Heart left ventricle (tissue), 16 donors: ENCODE measurements at regions not wholly inside any gene's neighbourhood (a gene's known extent, or its start where the extent isn't known, plus 50 kb on each side); places are given as distances from the start of the nearest gene placed in this dataset.

Experiments
- ATAC-seq, 4 donors: fragments of 200-7000 bp; cut with Tn5 transposase; one replicate each; pipeline ENCODE4 v1.9.1; 2020 to 2022; ENCODE audit warnings: moderate library complexity in 4 of 4, mild to moderate bottlenecking in 3 of 4, moderate number of reproducible peaks in 1 of 4
- DNase-seq, 5 donors: peaks; one replicate each; pipeline ENCODE4 v3.0.0-alpha.2; 2020
- H3K27ac ChIP-seq, 12 donors: fragments of 200-600 bp; sonication (generic) in 4 of 12; one replicate each; pipeline versions ENCODE4 v1.5.0 to v1.8.0; 2016 to 2022; ENCODE audit warnings: mild to moderate bottlenecking in 2 of 12
- H3K27me3 ChIP-seq, 9 donors: fragments of 200-600 bp; sonication (generic) in 2 of 9; one replicate each; pipeline versions ENCODE4 v1.5.1 to v1.8.0; 2016 to 2022; ENCODE audit warnings: mild to moderate bottlenecking in 3 of 9
- H3K36me3 ChIP-seq, 9 donors: fragments of 200-600 bp; sonication (generic) in 2 of 9; one replicate each; pipeline versions ENCODE4 v1.5.0 to v1.8.0; 2018 to 2022; ENCODE audit warnings: mild to moderate bottlenecking in 2 of 9
- H3K4me1 ChIP-seq, 12 donors: fragments of 200-600 bp; sonication (generic) in 4 of 12; one replicate each; pipeline versions ENCODE4 v1.5.0 to v1.8.0; 2016 to 2022; ENCODE audit warnings: mild to moderate bottlenecking in 3 of 12
- H3K4me3 ChIP-seq, 12 donors: fragments of 200-600 bp; sonication (generic) in 4 of 12; one replicate each; pipeline versions ENCODE4 v1.5.0 to v1.8.0; 2017 to 2022; ENCODE audit warnings: mild to moderate bottlenecking in 9 of 12, moderate library complexity in 4 of 12
- H3K9me3 ChIP-seq, 12 donors: fragments of 200-600 bp; sonication (generic) in 4 of 12; one replicate each; pipeline versions ENCODE4 v1.5.0 to v1.8.0; 2016 to 2022; ENCODE audit warnings: mild to moderate bottlenecking in 1 of 12
- CTCF ChIP-seq, 12 donors: fragments of 200-600 bp; sonication (generic) in 4 of 12; IDR thresholded peaks; one replicate each; pipeline versions ENCODE4 v1.5.0 to v1.8.0; 2018 to 2022; ENCODE audit warnings: antibody characterized with exemption in 12 of 12, mild to moderate bottlenecking in 5 of 12
- POLR2A ChIP-seq, 2 donors: fragments of 450-650 bp; IDR thresholded peaks; one replicate each; pipeline ENCODE4 v1.6.1; 2017; ENCODE audit warnings: antibody characterized with exemption in 2 of 2, mild to moderate bottlenecking in 2 of 2, moderate library complexity in 2 of 2
- WGBS, 4 donors: extraction: QIAGEN DNeasy Blood & Tissue Kit in 2 of 4; methylation state at CpG; one replicate each; pipeline versions ENCODE4 v1.1.5 to v1.1.7; 2013 to 2018; 5-methylcytosine and 5-hydroxymethylcytosine counted together
- intact Hi-C, 10 donors: fragments of 100-400 bp; cut with DNase I; formaldehyde crosslinking; loops; one replicate each; pipeline versions ENCODE4 v1.11.1 to v1.14.2; 2022
- donor health status: ischemic (EF 13 %, LVEDD 7.1; RV severe dilation, severe dysfunction).
- donor health status: healthy with polysubstance abuse.
- donor health status: DM: no; HTN: yes; CAD: no.
- donor health status: DM: no; HTN: no; CAD: no.
- donor health status: ischemic (EF 25% LVEDD 6.9; RV normal size, moderate dysfunction).
- donor health status: ischemic (EF 25% LVEDD 5.7; RV mildly dilated, moderate dysfunction).
- donor health status: healthy.
- donor health status: DM: yes; HTN: yes; CAD: no.
- donor health status: ischemic (EF 35%, LVEDD 5.7; RV mildly dilated, moderate dysfunction).
- donor health status: nonischemic (EF 11% LVEDD 7.7; RV severe dilation, severe dysfunction).
- donor health status: DM: yes; HTN: yes; CAD: no.
- donor health status: PGD.
- donor health status: ischemic (EF 29% LVEDD 5.4; RV normal size, mild dysfunction).
- donor health status: nonischemic (EF 23%, LVEDD 6.1; RV moderate dilation, normal function).

DNA sequence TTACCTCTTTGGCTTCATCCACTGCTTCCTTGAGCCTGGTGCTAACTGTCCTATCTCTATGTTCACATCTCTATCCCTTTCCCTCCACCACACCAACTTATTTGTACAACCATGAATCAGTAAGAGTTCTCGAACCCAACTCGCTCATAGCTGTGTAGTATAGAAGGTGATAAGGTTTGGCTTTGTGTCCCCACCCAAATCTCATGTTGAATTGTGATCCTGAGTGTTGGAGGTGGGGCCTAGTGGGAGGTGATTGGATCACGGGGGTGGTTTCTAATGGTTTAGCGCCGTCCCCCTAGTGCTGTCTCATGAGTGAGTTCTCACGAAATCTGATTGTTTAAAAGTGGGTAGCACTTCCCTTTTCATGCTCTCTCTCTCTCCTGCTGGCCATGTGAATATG is 235.6 kb upstream of the FMN2 start:
- DNase-seq (no peak), ATAC-seq (no peak)
- intact Hi-C loops, result no loop called here
- Histone ChIP-seq H3K27ac (no peak overlapping the region), H3K27me3 (no peaks in the 10 kb centered on the region), H3K36me3 (no peaks in the 10 kb centered on the region), H3K9me3 (peaks cover 0 to 7% (median 0%) of the 10 kb centered on the region in 12 donors), H3K4me1 (no peaks in the 10 kb centered on the region), H3K4me3 (no peak overlapping the region)
- 76 to 80% (median 78%) methylated on average over 6 of the region's 6 CpGs for WGBS, 4 donors
- TF ChIP-seq CTCF (IDR thresholded peaks at IDR 0.05) (no peak), POLR2A (IDR thresholded peaks at IDR 0.05) (no peak)

- intact Hi-C loops, result no loop called here
- 78 to 84% (median 82%) methylated on average over 1 of the region's 1 CpG for WGBS, 4 donors
These were observed 234.8 kb upstream of the FMN2 start for GRCh38 chr1:239856924-239857323.

DNA sequence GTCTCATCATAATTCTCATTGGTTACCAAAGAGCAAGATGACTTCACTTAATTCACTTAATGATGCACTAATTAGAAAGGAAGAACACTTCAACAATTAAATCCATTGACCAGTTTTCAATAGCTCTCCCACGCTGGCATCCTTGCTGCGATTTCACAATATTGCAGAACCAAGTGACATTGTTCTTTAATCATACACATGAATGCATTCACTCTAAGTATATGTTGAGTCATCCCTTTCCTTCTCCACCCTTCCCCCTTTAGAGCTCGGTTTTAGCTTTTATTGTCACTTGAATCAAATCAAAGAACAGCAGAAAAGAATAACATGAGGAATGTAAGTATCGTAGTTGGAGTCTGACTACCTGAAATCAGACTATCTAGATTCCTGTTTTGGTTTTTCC is 233.6 kb upstream of the FMN2 start:
- Histone ChIP-seq H3K27me3 (no peaks in the 10 kb centered on the region), H3K36me3 (no peaks in the 10 kb centered on the region), H3K9me3 (peaks cover 0 to 7% (median 0%) of the 10 kb centered on the region in 12 donors), H3K4me1 (peaks cover 0 to 11% (median 0%) of the 10 kb centered on the region in 12 donors), H3K27ac (no peak overlapping the region), H3K4me3 (no peak overlapping the region)
- TF ChIP-seq CTCF (IDR thresholded peaks at IDR 0.05), result no peak
- TF ChIP-seq POLR2A (IDR thresholded peaks at IDR 0.05), result no peak
- ATAC-seq (no peak), DNase-seq (no peak)
- WGBS, 4 donors, result 70 to 73% (median 72%) methylated on average over 4 of the region's 4 CpGs
- intact Hi-C loops, result no loop called here

More at GRCh38 chr1:239856924-239857323, 234.8 kb upstream of the FMN2 start:
- Histone ChIP-seq H3K36me3 (no peaks in the 10 kb centered on the region), H3K4me1 (peaks cover 0 to 5% (median 0%) of the 10 kb centered on the region in 12 donors), H3K27ac (no peak overlapping the region), H3K4me3 (no peak overlapping the region), H3K9me3 (peaks cover 0 to 7% (median 0%) of the 10 kb centered on the region in 12 donors), H3K27me3 (no peaks in the 10 kb centered on the region)
- DNase-seq, result no peak
- no peak for ATAC-seq
- no peak for TF ChIP-seq CTCF (IDR thresholded peaks at IDR 0.05)
- TF ChIP-seq POLR2A (IDR thresholded peaks at IDR 0.05), result no peak

- intact Hi-C loops, result no loop called here
- Histone ChIP-seq H3K27me3 (no peaks in the 10 kb centered on the region), H3K36me3 (no peaks in the 10 kb centered on the region), H3K9me3 (peaks cover 0 to 7% (median 0%) of the 10 kb centered on the region in 12 donors), H3K4me1 (peaks cover 0 to 11% (median 0%) of the 10 kb centered on the region in 12 donors), H3K4me3 (no peak overlapping the region), H3K27ac (no peak overlapping the region)
- WGBS, 4 donors, result 86 to 92% (median 90%) methylated on average over 5 of the region's 5 CpGs
- ATAC-seq, result no peak
- no peak for DNase-seq
- no peak for TF ChIP-seq CTCF (IDR thresholded peaks at IDR 0.05)
- TF ChIP-seq POLR2A (IDR thresholded peaks at IDR 0.05), result no peak
These were observed 233.2 kb upstream of the FMN2 start for GRCh38 chr1:239858529-239858928.
